ENCODE measurements at regions not wholly inside any gene's neighbourhood (a gene's known extent, or its start where the extent isn't known, plus 50 kb on each side); places are given as distances from the start of the nearest gene placed in this dataset.

- no peak for DNase-seq (ENCODE audit: low read depth, low spot score)
Observed at GRCh38 chr2:67232936-67233335, 164.2 kb upstream of the ETAA1 start.

- no peak for DNase-seq (ENCODE audit: low read depth, low spot score)
Observed at GRCh38 chr2:67234440-67234839, 162.7 kb upstream of the ETAA1 start.

- no peak for DNase-seq (ENCODE audit: low read depth, low spot score)
Observed at GRCh38 chr2:67237288-67237687, 159.8 kb upstream of the ETAA1 start.

GRCh38 chr2:67240507-67240906 is 156.6 kb upstream of the ETAA1 start:
- no peak for DNase-seq (ENCODE audit: low read depth, low spot score)

- no peak for DNase-seq (ENCODE audit: low read depth, low spot score)
Observed at GRCh38 chr2:67241453-67241852, 155.7 kb upstream of the ETAA1 start.

- no peak for DNase-seq (ENCODE audit: low read depth, low spot score)
Observed at GRCh38 chr2:67242456-67242855, 154.7 kb upstream of the ETAA1 start.

- DNase-seq (ENCODE audit: low read depth, low spot score): no peak
Observed at GRCh38 chr2:67243919-67244318, 153.2 kb upstream of the ETAA1 start.

- DNase-seq (ENCODE audit: low read depth, low spot score): no peak
Observed at GRCh38 chr2:67246791-67247190, 150.3 kb upstream of the ETAA1 start.

- DNase-seq (ENCODE audit: low read depth, low spot score): no peak
Observed at GRCh38 chr2:67251741-67252140, 145.4 kb upstream of the ETAA1 start.

GRCh38 chr2:67255933-67256615 is 141.1 kb upstream of the ETAA1 start:
- DNase-seq (ENCODE audit: low read depth, low spot score): no peak

- DNase-seq (ENCODE audit: low read depth, low spot score): no peak
Observed at GRCh38 chr2:67256892-67257291, 140.2 kb upstream of the ETAA1 start.

GRCh38 chr2:67258122-67258521 is 139.0 kb upstream of the ETAA1 start:
- DNase-seq (ENCODE audit: low read depth, low spot score): no peak

GRCh38 chr2:67258831-67259230 is 138.3 kb upstream of the ETAA1 start:
- DNase-seq (ENCODE audit: low read depth, low spot score): no peak

- DNase-seq (ENCODE audit: low read depth, low spot score): no peak
Observed at GRCh38 chr2:67259556-67260342, 137.4 kb upstream of the ETAA1 start.

GRCh38 chr2:67260343-67261277 is 136.5 kb upstream of the ETAA1 start:
- DNase-seq (ENCODE audit: low read depth, low spot score): peak; percentile 51

GRCh38 chr2:67267241-67267640 is 129.9 kb upstream of the ETAA1 start:
- DNase-seq (ENCODE audit: low read depth, low spot score): no peak

GRCh38 chr2:67268797-67269196 is 128.3 kb upstream of the ETAA1 start:
- DNase-seq (ENCODE audit: low read depth, low spot score): no peak

- no peak for DNase-seq (ENCODE audit: low read depth, low spot score)
Observed at GRCh38 chr2:67272195-67272594, 124.9 kb upstream of the ETAA1 start.

- DNase-seq (ENCODE audit: low read depth, low spot score): no peak
Observed at GRCh38 chr2:67277450-67277849, 119.7 kb upstream of the ETAA1 start.

GRCh38 chr2:67281101-67281500 is 116.0 kb upstream of the ETAA1 start:
- no peak for DNase-seq (ENCODE audit: low read depth, low spot score)

- DNase-seq (ENCODE audit: low read depth, low spot score): no peak
Observed at GRCh38 chr2:67283641-67284040, 113.5 kb upstream of the ETAA1 start.

Data from smooth muscle cell of the brain vasculature (primary cell).